ENCODE measurements at regions not wholly inside any gene's neighbourhood (a gene's known extent, or its start where the extent isn't known, plus 50 kb on each side); places are given as distances from the start of the nearest gene placed in this dataset.

DNA sequence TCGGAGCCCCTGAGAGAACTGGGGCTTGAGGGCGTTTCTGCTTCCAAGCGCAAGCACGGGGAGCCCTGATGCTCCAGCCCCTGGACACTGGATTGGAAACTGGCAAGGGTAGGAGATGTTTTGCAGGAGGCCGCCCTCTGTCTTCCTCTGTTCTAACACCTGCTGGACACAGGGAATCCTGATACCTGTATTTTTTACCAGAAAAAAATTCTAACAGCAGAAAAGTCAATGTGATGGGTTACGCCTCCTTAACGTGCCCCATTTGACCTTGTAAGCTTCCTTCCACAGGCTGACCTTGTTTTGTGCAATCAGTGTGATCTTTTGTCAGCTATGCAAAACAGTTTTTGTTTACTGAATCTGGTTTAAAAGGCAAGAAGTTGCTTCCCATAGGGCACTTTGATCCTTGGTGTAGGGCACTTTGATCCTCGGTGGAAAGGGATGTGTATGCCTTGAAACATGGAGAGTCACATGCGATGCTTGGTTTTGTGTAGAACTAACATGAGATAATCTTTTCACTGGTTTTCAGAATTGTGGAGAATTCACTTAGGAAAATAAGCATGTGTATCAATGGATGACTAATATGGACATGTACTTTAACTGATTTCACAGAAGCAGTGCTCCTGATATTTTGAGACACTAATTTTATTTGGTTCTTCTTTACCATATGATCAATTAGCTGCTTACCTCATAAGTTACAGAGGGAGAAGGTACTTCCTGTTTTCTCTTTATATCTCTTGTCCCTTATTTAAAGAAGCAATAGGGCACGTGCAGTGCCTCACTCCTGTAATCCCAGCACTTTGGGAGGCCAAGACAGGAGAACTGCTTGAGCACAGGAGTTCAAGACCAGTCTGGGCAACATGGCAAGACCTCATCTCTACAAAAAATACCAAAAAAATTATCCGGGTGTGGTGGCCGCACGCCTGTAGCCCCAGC, 59.9 kb upstream of the MAP3K4 start:
- Mint-ChIP-seq H3K36me3 (ENCODE audit: insufficient read depth, unreplicated experiment) (no peaks in the 10 kb centered on the region), H3K4me1 (ENCODE audit: low read depth, unreplicated experiment) (no peaks in the 10 kb centered on the region), H3K27ac (ENCODE audit: unreplicated experiment) (no peak overlapping the region), H3K27me3 (ENCODE audit: insufficient read depth, unreplicated experiment) (no peaks in the 10 kb centered on the region), H3K4me3 (ENCODE audit: unreplicated experiment) (no peak overlapping the region), H3K9me3 (ENCODE audit: unreplicated experiment) (peaks cover under 1% of the 10 kb centered on the region)
- CTCF ChIA-PET, result interaction anchor here (0.6 to 1.1 kb wide), 2 partner anchors 18 to 286 kb away, joined by 3 read pairs; no protein-coding TSS in a partner anchor
- TF ChIP-seq, protein P1, sequence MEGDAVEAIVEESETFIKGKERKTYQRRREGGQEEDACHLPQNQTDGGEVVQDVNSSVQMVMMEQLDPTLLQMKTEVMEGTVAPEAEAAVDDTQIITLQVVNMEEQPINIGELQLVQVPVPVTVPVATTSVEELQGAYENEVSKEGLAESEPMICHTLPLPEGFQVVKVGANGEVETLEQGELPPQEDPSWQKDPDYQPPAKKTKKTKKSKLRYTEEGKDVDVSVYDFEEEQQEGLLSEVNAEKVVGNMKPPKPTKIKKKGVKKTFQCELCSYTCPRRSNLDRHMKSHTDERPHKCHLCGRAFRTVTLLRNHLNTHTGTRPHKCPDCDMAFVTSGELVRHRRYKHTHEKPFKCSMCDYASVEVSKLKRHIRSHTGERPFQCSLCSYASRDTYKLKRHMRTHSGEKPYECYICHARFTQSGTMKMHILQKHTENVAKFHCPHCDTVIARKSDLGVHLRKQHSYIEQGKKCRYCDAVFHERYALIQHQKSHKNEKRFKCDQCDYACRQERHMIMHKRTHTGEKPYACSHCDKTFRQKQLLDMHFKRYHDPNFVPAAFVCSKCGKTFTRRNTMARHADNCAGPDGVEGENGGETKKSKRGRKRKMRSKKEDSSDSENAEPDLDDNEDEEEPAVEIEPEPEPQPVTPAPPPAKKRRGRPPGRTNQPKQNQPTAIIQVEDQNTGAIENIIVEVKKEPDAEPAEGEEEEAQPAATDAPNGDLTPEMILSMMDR (IDR thresholded peaks at IDR 0.05; ENCODE audit: insufficient read depth in 1 of 2, low read depth in 1 of 2, low read length in 1 of 2, severe bottlenecking in 1 of 2, unreplicated experiment in 1 of 2), result no peak
- H3K9me3 ChIP-seq, result no peaks in the 10 kb centered on the region; the same call in 1 of the 2 replicates
- H3K4me1 ChIP-seq, result no peaks in the 10 kb centered on the region
- BruUV-seq (replicated peaks), result no TSS peak
- H3K36me3 ChIP-seq (ENCODE audit: control insufficient read depth, insufficient read depth, low read length), result no peaks in the 10 kb centered on the region
- POLR2A ChIA-PET, result no interaction called here
- no peak overlapping the region for H3K4me3 ChIP-seq (ENCODE audit: low read depth, low read length)
- DNase-seq, result no peak
- intact Hi-C loops (cut with micrococcal nuclease; ENCODE audit: unreplicated experiment), result loop anchor here (5.0 kb wide), 1 partner anchor 179 kb away; no protein-coding TSS in a partner anchor
- H3K27me3 ChIP-seq (replicated peaks; ENCODE audit: control insufficient read depth, insufficient read depth, low read length), result no peaks in the 10 kb centered on the region

GRCh38 chr6:160933256-160933655, 58.3 kb upstream of the MAP3K4 start:
- POLR2A ChIA-PET, result no interaction called here
- H3K36me3 ChIP-seq (ENCODE audit: control insufficient read depth, insufficient read depth, low read length), result no peaks in the 10 kb centered on the region
- no peaks in the 10 kb centered on the region for H3K36me3 Mint-ChIP-seq (ENCODE audit: insufficient read depth, unreplicated experiment)
- DNase-seq, result peak in 1 of 2 experiments; percentile 19
- no peak overlapping the region for H3K4me3 ChIP-seq (ENCODE audit: low read depth, low read length)
- no peaks in the 10 kb centered on the region; the same call in 1 of the 2 replicates for H3K9me3 ChIP-seq
- no peaks in the 10 kb centered on the region for H3K27me3 ChIP-seq (replicated peaks; ENCODE audit: control insufficient read depth, insufficient read depth, low read length)
- TF ChIP-seq, protein P1 (IDR thresholded peaks at IDR 0.05; ENCODE audit: insufficient read depth in 1 of 2, low read depth in 1 of 2, low read length in 1 of 2, severe bottlenecking in 1 of 2, unreplicated experiment in 1 of 2), result peak; percentile 19 to 46
- CTCF ChIA-PET, result no interaction called here
- no TSS peak for BruUV-seq (replicated peaks)
- no peak overlapping the region for H3K27ac Mint-ChIP-seq (ENCODE audit: unreplicated experiment)
- intact Hi-C loops (cut with micrococcal nuclease; ENCODE audit: unreplicated experiment), result loop anchor here (1.0 to 5.0 kb wide), 2 partner anchors 181 to 200 kb away; no protein-coding TSS in a partner anchor
- H3K4me3 Mint-ChIP-seq (ENCODE audit: unreplicated experiment), result no peak overlapping the region
- H3K9me3 Mint-ChIP-seq (ENCODE audit: unreplicated experiment), result peaks cover 10% of the 10 kb centered on the region
- H3K27me3 Mint-ChIP-seq (ENCODE audit: insufficient read depth, unreplicated experiment), result peaks cover 13% of the 10 kb centered on the region
- no peaks in the 10 kb centered on the region for H3K4me1 Mint-ChIP-seq (ENCODE audit: low read depth, unreplicated experiment)
- no peaks in the 10 kb centered on the region for H3K4me1 ChIP-seq

- no peak for DNase-seq
- Histone ChIP-seq H3K4me3 (ENCODE audit: low read depth, low read length) (no peak overlapping the region), H3K4me1 (no peaks in the 10 kb centered on the region), H3K9me3 (no peaks in the 10 kb centered on the region; the same call in 1 of the 2 replicates), H3K36me3 (ENCODE audit: control insufficient read depth, insufficient read depth, low read length) (no peaks in the 10 kb centered on the region), H3K27me3 (replicated peaks; ENCODE audit: control insufficient read depth, insufficient read depth, low read length) (no peaks in the 10 kb centered on the region)
- Mint-ChIP-seq H3K27me3 (ENCODE audit: insufficient read depth, unreplicated experiment) (peaks cover 17% of the 10 kb centered on the region), H3K9me3 (ENCODE audit: unreplicated experiment) (peaks cover 10% of the 10 kb centered on the region), H3K4me3 (ENCODE audit: unreplicated experiment) (no peak overlapping the region), H3K27ac (ENCODE audit: unreplicated experiment) (no peak overlapping the region), H3K4me1 (ENCODE audit: low read depth, unreplicated experiment) (no peaks in the 10 kb centered on the region), H3K36me3 (ENCODE audit: insufficient read depth, unreplicated experiment) (no peaks in the 10 kb centered on the region)
- intact Hi-C loops (cut with micrococcal nuclease; ENCODE audit: unreplicated experiment), result loop anchor here (5.0 kb wide), 1 partner anchor 182 kb away; no protein-coding TSS in a partner anchor
- TF ChIP-seq, protein P1 (IDR thresholded peaks at IDR 0.05; ENCODE audit: insufficient read depth in 1 of 2, low read depth in 1 of 2, low read length in 1 of 2, severe bottlenecking in 1 of 2, unreplicated experiment in 1 of 2), result no peak
- ChIA-PET POLR2A (no interaction called here), CTCF (no interaction called here)
- BruUV-seq (replicated peaks), result no TSS peak
Measured at GRCh38 chr6:160934157-160934556, 57.4 kb upstream of the MAP3K4 start.

Data from Caco-2 (cell line).